HG02571 (cell line): ENCODE measurements at regions not wholly inside any gene's neighbourhood (a gene's known extent, or its start where the extent isn't known, plus 50 kb on each side); places are given as distances from the start of the nearest gene placed in this dataset.

Source experiments
- ATAC-seq: cut with Tn5 transposase; IDR thresholded peaks from one replicate; pipeline ENCODE4 v1.9.1; 2021; ENCODE audit warnings: mild to moderate bottlenecking, moderate library complexity; ENCODE audit not compliant: unreplicated experiment

- ATAC-seq = no peak
Observed at GRCh38 chr13:64962404-64962803, 2267.7 kb downstream of the PCDH9 start.

GRCh38 chr13:64959276-64959675 lies 2270.9 kb downstream of the PCDH9 start:
- ATAC-seq = no peak

- no peak for ATAC-seq
Observed at GRCh38 chr13:64958106-64958505, 2272.0 kb downstream of the PCDH9 start.

GRCh38 chr13:64938660-64939059 lies 2291.5 kb downstream of the PCDH9 start:
- no peak for ATAC-seq

GRCh38 chr13:64937302-64937701 lies 2292.8 kb downstream of the PCDH9 start:
- ATAC-seq = no peak

GRCh38 chr13:64936879-64937278 lies 2293.3 kb downstream of the PCDH9 start:
- no peak for ATAC-seq

- ATAC-seq = no peak
Observed at GRCh38 chr13:64935441-64935840, 2294.7 kb downstream of the PCDH9 start.

GRCh38 chr13:64934569-64935362 lies 2295.4 kb downstream of the PCDH9 start:
- ATAC-seq = no peak

GRCh38 chr13:64930636-64931035 lies 2299.5 kb downstream of the PCDH9 start:
- no peak for ATAC-seq

- peak; percentile 88 for ATAC-seq
Observed at GRCh38 chr13:64928696-64929499, 2301.2 kb downstream of the PCDH9 start.

- no peak for ATAC-seq
Observed at GRCh38 chr13:64925727-64926126, 2304.4 kb downstream of the PCDH9 start.

GRCh38 chr13:64925284-64925683 lies 2304.9 kb downstream of the PCDH9 start:
- no peak for ATAC-seq

GRCh38 chr13:64924401-64924800 lies 2305.7 kb downstream of the PCDH9 start:
- no peak for ATAC-seq

- ATAC-seq = no peak
Observed at GRCh38 chr13:64917566-64917965, 2312.6 kb downstream of the PCDH9 start.

GRCh38 chr13:64912141-64912540 lies 2318.0 kb downstream of the PCDH9 start:
- ATAC-seq = no peak

- ATAC-seq = no peak
Observed at GRCh38 chr13:64910096-64910495, 2320.0 kb downstream of the PCDH9 start.

- ATAC-seq = no peak
Observed at GRCh38 chr13:64909184-64909583, 2321.0 kb downstream of the PCDH9 start.

GRCh38 chr13:64900039-64900438 lies 2330.1 kb downstream of the PCDH9 start:
- no peak for ATAC-seq

GRCh38 chr13:64884976-64885375 lies 2345.2 kb downstream of the PCDH9 start:
- ATAC-seq = no peak

- ATAC-seq = no peak
Observed at GRCh38 chr13:64877176-64877575, 2353.0 kb downstream of the PCDH9 start.

- ATAC-seq = no peak
Observed at GRCh38 chr13:64871742-64872141, 2358.4 kb downstream of the PCDH9 start.

GRCh38 chr13:64869539-64869938 lies 2360.6 kb downstream of the PCDH9 start:
- ATAC-seq = no peak
